OCI-LY3 (cell line): ENCODE measurements at regions not wholly inside any gene's neighbourhood (a gene's known extent, or its start where the extent isn't known, plus 50 kb on each side); places are given as distances from the start of the nearest gene placed in this dataset.

Experiments used
- EZH2phosphoT487 ChIP-seq: fragments of 200-600 bp; shearing (Covaris generic); IDR thresholded peaks from 2 replicates; pipeline ENCODE4 v1.6.1; 2018; ENCODE audit warnings: antibody characterized with exemption, mixed run types, low read depth
- TF ChIP-seq, protein P1 (sequence below): fragments of 200-600, 300-600 bp; sonication (generic); IDR thresholded peaks from 2 replicates; pipeline ENCODE4 v1.5.1; 2014; ENCODE audit warnings: antibody characterized with exemption, low read length, low read depth

GRCh38 chr17:79241616-79242015, 167.0 kb downstream of the ENGASE start:
- TF ChIP-seq, protein P1, sequence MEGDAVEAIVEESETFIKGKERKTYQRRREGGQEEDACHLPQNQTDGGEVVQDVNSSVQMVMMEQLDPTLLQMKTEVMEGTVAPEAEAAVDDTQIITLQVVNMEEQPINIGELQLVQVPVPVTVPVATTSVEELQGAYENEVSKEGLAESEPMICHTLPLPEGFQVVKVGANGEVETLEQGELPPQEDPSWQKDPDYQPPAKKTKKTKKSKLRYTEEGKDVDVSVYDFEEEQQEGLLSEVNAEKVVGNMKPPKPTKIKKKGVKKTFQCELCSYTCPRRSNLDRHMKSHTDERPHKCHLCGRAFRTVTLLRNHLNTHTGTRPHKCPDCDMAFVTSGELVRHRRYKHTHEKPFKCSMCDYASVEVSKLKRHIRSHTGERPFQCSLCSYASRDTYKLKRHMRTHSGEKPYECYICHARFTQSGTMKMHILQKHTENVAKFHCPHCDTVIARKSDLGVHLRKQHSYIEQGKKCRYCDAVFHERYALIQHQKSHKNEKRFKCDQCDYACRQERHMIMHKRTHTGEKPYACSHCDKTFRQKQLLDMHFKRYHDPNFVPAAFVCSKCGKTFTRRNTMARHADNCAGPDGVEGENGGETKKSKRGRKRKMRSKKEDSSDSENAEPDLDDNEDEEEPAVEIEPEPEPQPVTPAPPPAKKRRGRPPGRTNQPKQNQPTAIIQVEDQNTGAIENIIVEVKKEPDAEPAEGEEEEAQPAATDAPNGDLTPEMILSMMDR = no peak
- TF ChIP-seq EZH2phosphoT487 = no peak
